ENCODE measurements at regions not wholly inside any gene's neighbourhood (a gene's known extent, or its start where the extent isn't known, plus 50 kb on each side); places are given as distances from the start of the nearest gene placed in this dataset.

- DNase-seq = no peak
- TF ChIP-seq, protein P1, sequence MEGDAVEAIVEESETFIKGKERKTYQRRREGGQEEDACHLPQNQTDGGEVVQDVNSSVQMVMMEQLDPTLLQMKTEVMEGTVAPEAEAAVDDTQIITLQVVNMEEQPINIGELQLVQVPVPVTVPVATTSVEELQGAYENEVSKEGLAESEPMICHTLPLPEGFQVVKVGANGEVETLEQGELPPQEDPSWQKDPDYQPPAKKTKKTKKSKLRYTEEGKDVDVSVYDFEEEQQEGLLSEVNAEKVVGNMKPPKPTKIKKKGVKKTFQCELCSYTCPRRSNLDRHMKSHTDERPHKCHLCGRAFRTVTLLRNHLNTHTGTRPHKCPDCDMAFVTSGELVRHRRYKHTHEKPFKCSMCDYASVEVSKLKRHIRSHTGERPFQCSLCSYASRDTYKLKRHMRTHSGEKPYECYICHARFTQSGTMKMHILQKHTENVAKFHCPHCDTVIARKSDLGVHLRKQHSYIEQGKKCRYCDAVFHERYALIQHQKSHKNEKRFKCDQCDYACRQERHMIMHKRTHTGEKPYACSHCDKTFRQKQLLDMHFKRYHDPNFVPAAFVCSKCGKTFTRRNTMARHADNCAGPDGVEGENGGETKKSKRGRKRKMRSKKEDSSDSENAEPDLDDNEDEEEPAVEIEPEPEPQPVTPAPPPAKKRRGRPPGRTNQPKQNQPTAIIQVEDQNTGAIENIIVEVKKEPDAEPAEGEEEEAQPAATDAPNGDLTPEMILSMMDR (IDR thresholded peaks at IDR 0.05) = peak; percentile 46 to 70 (median 52)
- TF ChIP-seq POLR2A (IDR thresholded peaks at IDR 0.05) = no peak
- Histone ChIP-seq H3K27ac (no peak overlapping the region), H3K4me1 (no peaks in the 10 kb centered on the region), H3K27me3 (no peaks in the 10 kb centered on the region), H3K4me3 (no peak overlapping the region), H3K36me3 (no peaks in the 10 kb centered on the region), H3K9me3 (no peaks in the 10 kb centered on the region)
- intact Hi-C loops (cut with DNase I) = loop anchor here in 1 of 2 donors (10.0 kb wide), 1 partner anchor 593 kb away; the partner anchor contains the start of gene PID1
- 16% methylated on average over 5 of the region's 5 CpGs for WGBS (ENCODE audit: insufficient coverage, low coverage, low lambda C conversion rate, missing lambda C conversion rate)
- ATAC-seq = peak; percentile 85 to 94 (median 91)
These were observed 499.9 kb upstream of the SPHKAP start for GRCh38 chr2:228681426-228681825.

DNA sequence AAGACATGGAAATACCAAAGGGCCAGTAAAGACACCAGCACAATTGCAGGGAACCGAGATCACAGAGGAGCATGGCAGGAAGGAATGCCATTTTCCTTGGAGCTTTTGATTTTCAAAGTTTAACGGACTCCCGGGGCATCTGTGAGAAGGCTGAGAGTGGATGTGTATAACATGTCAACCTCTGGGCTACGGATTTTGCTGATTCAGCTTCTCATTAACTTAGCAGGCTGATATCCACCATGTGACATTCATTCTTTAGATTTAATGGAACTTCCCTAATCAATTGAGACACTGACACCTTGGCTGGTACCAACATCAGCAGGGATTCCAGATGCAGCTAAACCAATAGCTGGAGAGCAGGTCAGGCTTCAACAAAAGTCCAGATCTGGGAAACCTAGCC, 496.6 kb upstream of the SPHKAP start:
- 79% methylated on average over 4 of the region's 4 CpGs for WGBS (ENCODE audit: insufficient coverage, low coverage, low lambda C conversion rate, missing lambda C conversion rate)
- no peaks in the 10 kb centered on the region for H3K27me3 ChIP-seq
- ATAC-seq = no peak
- H3K27ac ChIP-seq = no peak overlapping the region
- intact Hi-C loops (cut with DNase I) = no loop called here
- no peak for TF ChIP-seq POLR2A (IDR thresholded peaks at IDR 0.05)
- TF ChIP-seq, protein P1 (IDR thresholded peaks at IDR 0.05) = no peak
- H3K4me1 ChIP-seq = peaks cover 0 to 8% (median 0%) of the 10 kb centered on the region in 4 donors
- no peaks in the 10 kb centered on the region for H3K9me3 ChIP-seq
- DNase-seq = no peak
- H3K36me3 ChIP-seq = no peaks in the 10 kb centered on the region
- no peak overlapping the region for H3K4me3 ChIP-seq

DNA sequence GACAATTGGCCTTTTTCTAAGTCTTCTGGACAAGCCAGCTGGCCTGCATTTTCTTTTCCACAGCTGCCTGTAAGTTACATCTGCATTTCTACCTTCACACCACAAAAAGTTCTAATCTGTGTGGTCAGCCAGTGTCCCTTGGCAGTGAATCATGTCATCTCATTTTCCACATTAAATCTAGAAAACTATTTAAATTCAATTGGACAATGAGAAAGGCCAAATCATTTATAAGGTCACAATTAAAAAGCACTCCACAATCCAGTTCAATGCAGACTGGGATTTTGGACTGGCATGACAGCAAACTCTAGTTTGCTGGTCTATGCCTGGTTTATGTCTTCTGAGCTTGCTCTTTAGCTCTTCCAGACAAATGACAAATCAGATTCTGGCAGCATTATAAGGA, 494.2 kb upstream of the SPHKAP start:
- Histone ChIP-seq H3K36me3 (no peaks in the 10 kb centered on the region), H3K9me3 (no peaks in the 10 kb centered on the region), H3K27ac (no peak overlapping the region), H3K27me3 (no peaks in the 10 kb centered on the region), H3K4me3 (no peak overlapping the region), H3K4me1 (peaks cover 0 to 8% (median 0%) of the 10 kb centered on the region in 4 donors)
- intact Hi-C loops (cut with DNase I) = no loop called here
- TF ChIP-seq POLR2A (IDR thresholded peaks at IDR 0.05) = no peak
- TF ChIP-seq, protein P1 (IDR thresholded peaks at IDR 0.05) = no peak
- ATAC-seq = no peak
- DNase-seq = no peak

GRCh38 chr2:228675091-228675490, 493.6 kb upstream of the SPHKAP start:
- H3K4me3 ChIP-seq = no peak overlapping the region
- H3K4me1 ChIP-seq = peaks cover 0 to 8% (median 0%) of the 10 kb centered on the region in 4 donors
- DNase-seq (no peak), ATAC-seq (peak; percentile 64 to 94 (median 80))
- no peaks in the 10 kb centered on the region for H3K27me3 ChIP-seq
- intact Hi-C loops (cut with DNase I) = no loop called here
- no peak overlapping the region for H3K27ac ChIP-seq
- no peaks in the 10 kb centered on the region for H3K9me3 ChIP-seq
- TF ChIP-seq POLR2A (IDR thresholded peaks at IDR 0.05) = no peak
- TF ChIP-seq, protein P1 (IDR thresholded peaks at IDR 0.05) = no peak
- 12% methylated on average over 2 of the region's 2 CpGs for WGBS (ENCODE audit: insufficient coverage, low coverage, low lambda C conversion rate, missing lambda C conversion rate)
- no peaks in the 10 kb centered on the region for H3K36me3 ChIP-seq

Measured in right lobe of liver (tissue), 6 donors.